Mesenchymal stem cell (in vitro differentiated cells and primary cell): ENCODE measurements at regions not wholly inside any gene's neighbourhood (a gene's known extent, or its start where the extent isn't known, plus 50 kb on each side); places are given as distances from the start of the nearest gene placed in this dataset.

Experiments
- DNase-seq: peaks from one replicate; pipeline ENCODE4 v3.0.0-alpha.2; 2013
- H2AFZ ChIP-seq: one replicate; pipeline ENCODE4 v1.6.1; 2013; ENCODE audit warnings: low read depth, mild to moderate bottlenecking, control low read depth, inconsistent platforms, low read length, moderate library complexity
- H2AK5ac ChIP-seq: 2 replicates; pipeline ENCODE4 v1.6.1; 2013; ENCODE audit warnings: low read length, moderate library complexity, mild to moderate bottlenecking, inconsistent platforms; ENCODE audit not compliant: severe bottlenecking
- H2BK120ac ChIP-seq: one replicate; pipeline ENCODE4 v1.6.1; 2013; ENCODE audit warnings: low read depth, mild to moderate bottlenecking, inconsistent platforms, low read length, moderate library complexity
- H2BK12ac ChIP-seq, 2 experiments: one replicate each; pipeline ENCODE4 v1.6.1; 2013; ENCODE audit warnings: inconsistent platforms in 2 of 2, low read length in 2 of 2, mild to moderate bottlenecking in 2 of 2, moderate library complexity in 2 of 2, control low read depth in 1 of 2
- H2BK15ac ChIP-seq: one replicate; pipeline ENCODE4 v1.6.1; 2013; ENCODE audit warnings: mild to moderate bottlenecking, low read depth, inconsistent platforms; ENCODE audit not compliant: poor library complexity, severe bottlenecking
- H2BK5ac ChIP-seq: 2 replicates; pipeline ENCODE4 v1.6.1; 2013; ENCODE audit warnings: low read depth, mild to moderate bottlenecking, low read length, control low read depth, inconsistent platforms; ENCODE audit not compliant: poor library complexity, severe bottlenecking
- H3K14ac ChIP-seq, 2 experiments: one replicate each; pipeline ENCODE4 v1.6.1; 2013; ENCODE audit warnings: inconsistent platforms in 2 of 2, low read length in 2 of 2, control low read depth in 1 of 2, mild to moderate bottlenecking in 1 of 2, moderate library complexity in 1 of 2
- H3K18ac ChIP-seq, 2 experiments: one replicate each; pipeline ENCODE4 v1.6.1; 2013; ENCODE audit warnings: inconsistent platforms in 2 of 2, low read length in 2 of 2, control low read depth in 1 of 2, low read depth in 1 of 2, mild to moderate bottlenecking in 1 of 2
- H3K23ac ChIP-seq, 2 experiments: one replicate each; pipeline ENCODE4 v1.6.1; 2013; ENCODE audit warnings: inconsistent platforms in 2 of 2, low read length in 2 of 2, mild to moderate bottlenecking in 2 of 2, moderate library complexity in 2 of 2, control low read depth in 1 of 2
- H3K27ac ChIP-seq: 2 replicates; pipeline ENCODE4 v1.5.1; 2013; ENCODE audit warnings: mild to moderate bottlenecking, moderate library complexity, low read length, control low read depth, inconsistent platforms; ENCODE audit not compliant: poor library complexity, severe bottlenecking
- H3K27me3 ChIP-seq, 2 experiments: 2 replicates each; pipeline versions ENCODE4 v1.6.1 to v1.7.0; 2013; ENCODE audit warnings: low read length in 2 of 2, mild to moderate bottlenecking in 2 of 2, moderate library complexity in 2 of 2, control low read depth in 1 of 2, inconsistent platforms in 1 of 2; ENCODE audit not compliant: control insufficient read depth in 1 of 2, insufficient read depth in 1 of 2
- H3K36me3 ChIP-seq, 2 experiments: 2 replicates each; pipeline versions ENCODE4 v1.6.1 to v1.7.0; 2013; ENCODE audit warnings: low read length in 2 of 2, control low read depth in 1 of 2, inconsistent platforms in 1 of 2, low read depth in 1 of 2, mild to moderate bottlenecking in 1 of 2; ENCODE audit not compliant: insufficient read depth in 2 of 2, control insufficient read depth in 1 of 2
- H3K4ac ChIP-seq, 2 experiments: one replicate each; pipeline ENCODE4 v1.6.1; 2013; ENCODE audit warnings: inconsistent platforms in 2 of 2, low read length in 2 of 2, mild to moderate bottlenecking in 2 of 2, moderate library complexity in 2 of 2, control low read depth in 1 of 2, low read depth in 1 of 2
- H3K4me1 ChIP-seq: 2 replicates; pipeline ENCODE4 v1.6.1; 2013; ENCODE audit warnings: low read depth, low read length, control low read depth; ENCODE audit not compliant: control insufficient read depth, insufficient read depth
- H3K4me2 ChIP-seq: 2 replicates; pipeline ENCODE4 v1.6.1; 2013; ENCODE audit warnings: low read length, mild to moderate bottlenecking, inconsistent platforms; ENCODE audit not compliant: poor library complexity, severe bottlenecking
- H3K4me3 ChIP-seq, 2 experiments: 2 replicates each; pipeline versions ENCODE4 v1.5.1 to v1.7.0; 2013; ENCODE audit warnings: low read length in 2 of 2, mild to moderate bottlenecking in 2 of 2, control low read depth in 1 of 2, low read depth in 1 of 2; ENCODE audit not compliant: insufficient read depth in 1 of 2
- H3K79me1 ChIP-seq: replicated peaks from 2 replicates; pipeline ENCODE4 v1.6.1; 2013; ENCODE audit warnings: mild to moderate bottlenecking, control low read depth, low read length, inconsistent platforms; ENCODE audit not compliant: poor library complexity, severe bottlenecking
- H3K9ac ChIP-seq: 2 replicates; pipeline ENCODE4 v1.7.0; 2013; ENCODE audit warnings: mild to moderate bottlenecking, low read length, moderate library complexity
- H3K9me3 ChIP-seq: 2 replicates; pipeline ENCODE4 v1.7.0; 2013; ENCODE audit warnings: mild to moderate bottlenecking, low read length; ENCODE audit not compliant: control insufficient read depth
- H4K8ac ChIP-seq: one replicate; pipeline ENCODE4 v1.6.1; 2013; ENCODE audit warnings: inconsistent platforms, mild to moderate bottlenecking, low read length, moderate library complexity
- H4K91ac ChIP-seq: one replicate; pipeline ENCODE4 v1.6.1; 2013; ENCODE audit warnings: mild to moderate bottlenecking, low read length, inconsistent platforms
- whole genome bisulfite sequencing: methylation state at CpG from one replicate; pipeline ENCODE4 v1.1.7; 2013; ENCODE audit warnings: mixed read lengths; 5-methylcytosine and 5-hydroxymethylcytosine counted together

DNA sequence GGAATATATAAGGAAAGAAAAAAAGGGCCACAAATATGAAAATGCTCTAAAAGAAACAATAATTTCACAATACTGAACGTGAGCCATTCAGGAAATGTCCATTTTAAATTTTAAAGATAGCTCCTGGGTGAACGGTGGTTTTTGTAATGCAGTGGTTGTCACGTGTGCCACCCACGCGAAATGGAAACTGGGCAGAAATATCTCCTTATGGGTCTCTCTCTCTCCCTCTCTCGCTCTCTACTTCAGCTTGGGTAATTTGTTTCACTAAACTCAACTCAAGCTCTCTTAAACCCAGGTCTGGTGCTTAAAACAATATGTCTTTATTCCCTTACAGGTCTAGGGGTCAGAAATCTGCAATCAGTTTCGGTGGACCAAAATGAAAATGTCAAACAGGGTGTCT, 150.8 kb downstream of the OR2B2 start:
- H3K4me1 ChIP-seq, result no peaks in the 10 kb centered on the region
- H3K36me3 ChIP-seq, result no peaks in the 10 kb centered on the region
- no peak overlapping the region for H4K8ac ChIP-seq
- H3K18ac ChIP-seq, result no peak overlapping the region
- no peak overlapping the region for H3K9ac ChIP-seq
- no peak overlapping the region for H3K4me2 ChIP-seq
- no peak overlapping the region for H3K4ac ChIP-seq
- no peak overlapping the region for H4K91ac ChIP-seq
- H2BK15ac ChIP-seq, result no peak overlapping the region
- no peak overlapping the region for H3K4me3 ChIP-seq
- no peak overlapping the region for H3K14ac ChIP-seq
- peaks cover 44 to 46% of the 10 kb centered on the region in 2 experiments for H3K27me3 ChIP-seq
- H2AK5ac ChIP-seq, result no peak overlapping the region
- no peak overlapping the region for H3K27ac ChIP-seq
- no peak overlapping the region for H2BK12ac ChIP-seq
- no peak overlapping the region for H2BK5ac ChIP-seq
- no peaks in the 10 kb centered on the region for H3K9me3 ChIP-seq
- H2BK120ac ChIP-seq, result no peak overlapping the region
- no peak overlapping the region for H2AFZ ChIP-seq
- H3K79me1 ChIP-seq, result no peaks in the 10 kb centered on the region
- 79% methylated on average over 7 of the region's 7 CpGs for whole genome bisulfite sequencing
- H3K23ac ChIP-seq, result no peak overlapping the region
- no peak for DNase-seq

DNA sequence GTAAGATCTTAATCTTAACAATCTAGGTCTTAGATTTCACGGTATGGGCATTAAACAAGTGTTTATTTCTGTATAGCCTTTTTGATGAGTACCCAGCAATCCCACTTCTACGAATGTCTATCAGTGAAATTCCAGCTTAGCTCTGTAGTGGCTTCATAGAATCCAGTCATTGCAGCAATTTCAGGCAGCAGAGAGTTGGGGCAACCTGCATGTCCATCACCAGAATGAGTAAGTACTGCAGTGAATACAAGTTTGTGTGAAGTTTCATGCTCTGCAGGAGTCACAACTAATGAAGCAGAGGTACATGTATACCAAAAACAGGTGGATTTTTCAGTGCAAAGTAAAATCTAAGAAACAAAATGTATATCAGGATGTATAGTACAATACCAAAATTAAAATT, 151.7 kb downstream of the OR2B2 start:
- H2BK5ac ChIP-seq, result no peak overlapping the region
- H2AFZ ChIP-seq, result no peak overlapping the region
- H3K4me3 ChIP-seq, result no peak overlapping the region
- no peak for DNase-seq
- H3K79me1 ChIP-seq, result no peaks in the 10 kb centered on the region
- no peak overlapping the region for H2BK12ac ChIP-seq
- H3K4me2 ChIP-seq, result no peak overlapping the region
- H3K27me3 ChIP-seq, result peaks cover 46 to 49% of the 10 kb centered on the region in 2 experiments
- no peak overlapping the region for H3K18ac ChIP-seq
- no peak overlapping the region for H4K8ac ChIP-seq
- H3K4me1 ChIP-seq, result no peaks in the 10 kb centered on the region
- no peak overlapping the region for H2AK5ac ChIP-seq
- H3K36me3 ChIP-seq, result no peaks in the 10 kb centered on the region
- H3K14ac ChIP-seq, result no peak overlapping the region
- H4K91ac ChIP-seq, result no peak overlapping the region
- H3K27ac ChIP-seq, result no peak overlapping the region
- 90% methylated on average over 2 of the region's 2 CpGs for WGBS
- H2BK120ac ChIP-seq, result no peak overlapping the region
- H3K9ac ChIP-seq, result no peak overlapping the region
- no peak overlapping the region for H3K4ac ChIP-seq
- H2BK15ac ChIP-seq, result no peak overlapping the region
- H3K9me3 ChIP-seq, result no peaks in the 10 kb centered on the region
- H3K23ac ChIP-seq, result no peak overlapping the region

DNA sequence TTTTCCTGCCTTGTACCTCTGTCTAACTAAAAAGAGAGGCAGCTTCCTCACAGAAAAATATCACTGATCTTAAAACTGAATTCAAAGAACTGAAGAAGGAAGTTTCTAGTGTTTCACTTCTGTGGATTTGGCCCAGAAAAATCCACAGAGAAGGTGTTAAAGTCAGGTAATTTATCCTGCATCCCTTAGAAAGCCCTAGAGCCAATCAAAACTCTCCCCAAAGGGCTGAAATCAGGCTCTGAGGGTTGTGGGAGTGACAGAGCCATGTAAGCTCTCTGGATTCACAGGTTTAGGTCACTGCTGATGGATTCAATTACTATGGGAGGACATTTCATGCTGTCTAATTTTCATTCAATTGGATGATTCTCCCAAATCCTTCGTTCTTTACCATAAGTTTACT, 152.3 kb downstream of the OR2B2 start:
- Histone ChIP-seq H3K4me2 (no peak overlapping the region), H2AFZ (no peak overlapping the region), H2BK5ac (no peak overlapping the region), H3K4me1 (no peaks in the 10 kb centered on the region), H3K4me3 (no peak overlapping the region), H3K27ac (no peak overlapping the region), H3K18ac (no peak overlapping the region), H2BK120ac (no peak overlapping the region), H3K14ac (no peak overlapping the region), H3K9ac (no peak overlapping the region), H3K9me3 (no peaks in the 10 kb centered on the region), H2BK12ac (no peak overlapping the region), H4K91ac (no peak overlapping the region), H3K27me3 (peaks cover 48 to 51% of the 10 kb centered on the region in 2 experiments), H2AK5ac (no peak overlapping the region), H3K36me3 (no peaks in the 10 kb centered on the region), H3K23ac (no peak overlapping the region), H3K79me1 (no peaks in the 10 kb centered on the region), H2BK15ac (no peak overlapping the region), H4K8ac (no peak overlapping the region), H3K4ac (no peak overlapping the region)
- DNase-seq, result no peak
- no CpG with 5 or more reads among the region's 1 CpG for WGBS

DNA sequence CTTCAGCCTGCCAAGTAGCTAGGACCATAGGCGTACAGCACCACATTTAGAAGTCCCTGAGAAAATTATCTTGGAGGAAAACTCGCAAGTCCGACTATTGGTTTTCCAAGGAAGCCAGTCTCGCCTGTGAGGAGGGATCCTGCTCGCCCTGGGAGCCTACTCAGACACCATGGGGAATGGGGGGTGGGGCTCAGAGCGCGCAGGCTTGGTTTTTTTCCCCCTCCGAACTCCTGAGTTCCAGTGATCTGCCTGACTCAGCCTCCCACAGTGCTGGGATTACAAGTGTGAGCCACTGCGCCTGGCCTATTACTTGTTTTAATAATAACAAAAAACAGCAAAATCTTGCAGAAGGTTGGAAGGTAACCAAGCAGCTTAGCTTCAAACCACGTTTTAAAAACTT, 153.7 kb downstream of the OR2B2 start:
- H3K14ac ChIP-seq, result no peak overlapping the region
- no peak overlapping the region for H3K4me2 ChIP-seq
- no peak overlapping the region for H3K4me3 ChIP-seq
- H3K18ac ChIP-seq, result no peak overlapping the region
- H2AFZ ChIP-seq, result no peak overlapping the region
- no peak overlapping the region for H3K4ac ChIP-seq
- peaks cover 43 to 54% of the 10 kb centered on the region in 2 experiments for H3K27me3 ChIP-seq
- H3K23ac ChIP-seq, result no peak overlapping the region
- H4K91ac ChIP-seq, result no peak overlapping the region
- no peak overlapping the region for H2BK5ac ChIP-seq
- H3K36me3 ChIP-seq, result no peaks in the 10 kb centered on the region
- H3K9me3 ChIP-seq, result no peaks in the 10 kb centered on the region
- 46% methylated on average over 7 of the region's 10 CpGs for WGBS
- no peak overlapping the region for H2BK15ac ChIP-seq
- H3K4me1 ChIP-seq, result no peaks in the 10 kb centered on the region
- no peak overlapping the region for H2BK12ac ChIP-seq
- no peak overlapping the region for H2AK5ac ChIP-seq
- no peak overlapping the region for H4K8ac ChIP-seq
- H3K27ac ChIP-seq, result no peak overlapping the region
- H3K79me1 ChIP-seq, result no peaks in the 10 kb centered on the region
- H2BK120ac ChIP-seq, result no peak overlapping the region
- H3K9ac ChIP-seq, result no peak overlapping the region
- DNase-seq, result no peak
